Non-pigmented ciliary epithelial cell (primary cell): ENCODE measurements at regions not wholly inside any gene's neighbourhood (a gene's known extent, or its start where the extent isn't known, plus 50 kb on each side); places are given as distances from the start of the nearest gene placed in this dataset.

Experiments used
- DNase-seq: peaks from one replicate; pipeline ENCODE4 v3.0.0-alpha.2; 2010; ENCODE audit warnings: low read depth

GRCh38 chr9:69955536-69956355, 87.9 kb upstream of the MAMDC2 start:
- DNase-seq = no peak

GRCh38 chr9:69961843-69962242, 81.8 kb upstream of the MAMDC2 start:
- DNase-seq = no peak

- DNase-seq = no peak
Measured at GRCh38 chr9:69963803-69964202, 79.8 kb upstream of the MAMDC2 start.

- DNase-seq = no peak
Measured at GRCh38 chr9:69964446-69964845, 79.2 kb upstream of the MAMDC2 start.

- no peak for DNase-seq
Measured at GRCh38 chr9:69965416-69966145, 78.1 kb upstream of the MAMDC2 start.

GRCh38 chr9:69967344-69967743, 76.3 kb upstream of the MAMDC2 start:
- no peak for DNase-seq

GRCh38 chr9:69970001-69970533, 73.6 kb upstream of the MAMDC2 start:
- DNase-seq = no peak

- DNase-seq = peak; percentile 30
Measured at GRCh38 chr9:69971643-69972449, 71.8 kb upstream of the MAMDC2 start.

- peak; percentile 68 for DNase-seq
Measured at GRCh38 chr9:69975681-69976080, 68.0 kb upstream of the MAMDC2 start.

- peak; percentile 92 for DNase-seq
Measured at GRCh38 chr9:69976152-69976551, 67.5 kb upstream of the MAMDC2 start.

GRCh38 chr9:69980041-69980440, 63.6 kb upstream of the MAMDC2 start:
- DNase-seq = no peak

- no peak for DNase-seq
Measured at GRCh38 chr9:69980591-69980990, 63.1 kb upstream of the MAMDC2 start.

GRCh38 chr9:69981686-69982445, 61.8 kb upstream of the MAMDC2 start:
- peak; percentile 26 for DNase-seq

- no peak for DNase-seq
Measured at GRCh38 chr9:69984831-69985230, 58.8 kb upstream of the MAMDC2 start.

GRCh38 chr9:69985971-69986370, 57.7 kb upstream of the MAMDC2 start:
- no peak for DNase-seq

- DNase-seq = no peak
Measured at GRCh38 chr9:69986970-69987369, 56.7 kb upstream of the MAMDC2 start.

- no peak for DNase-seq
Measured at GRCh38 chr9:69987457-69987856, 56.2 kb upstream of the MAMDC2 start.

- DNase-seq = no peak
Measured at GRCh38 chr9:69993110-69993509, 50.5 kb upstream of the MAMDC2 start.
